H1 (cell line): ENCODE measurements at regions not wholly inside any gene's neighbourhood (a gene's known extent, or its start where the extent isn't known, plus 50 kb on each side); places are given as distances from the start of the nearest gene placed in this dataset.

ENCODE experiments used
- ASH2L ChIP-seq: fragments of 200-600, 300-600 bp; sonication (generic); IDR thresholded peaks from one replicate; pipeline ENCODE4 v1.7.1; 2017; ENCODE audit warnings: low read length
- ATF2 ChIP-seq: IDR thresholded peaks from 2 replicates; pipeline ENCODE4 v1.6.1; 2012; ENCODE audit warnings: low read length, inconsistent platforms
- ATF3 ChIP-seq: IDR thresholded peaks from 2 replicates; pipeline ENCODE4 v1.6.1; 2011; ENCODE audit warnings: low read depth, mild to moderate bottlenecking, low read length; ENCODE audit not compliant: insufficient read depth
- CTCF ChIP-seq, 3 experiments: IDR thresholded peaks; 1 replicate in 2 of 3; 2 replicates in 1 of 3; pipeline versions ENCODE4 v1.5.1 to v1.6.1; 2011; ENCODE audit warnings: low read length in 3 of 3, mild to moderate bottlenecking in 3 of 3, inconsistent platforms in 2 of 3, low read depth in 1 of 3, moderate library complexity in 1 of 3; ENCODE audit not compliant: insufficient read depth in 1 of 3; ENCODE audit errors: control extremely low read depth in 1 of 3
- EP300 ChIP-seq, 2 experiments: IDR thresholded peaks; 1 replicate in 1 of 2; 2 replicates in 1 of 2; pipeline ENCODE4 v1.6.1; 2011 to 2012; ENCODE audit warnings: low read depth in 2 of 2, low read length in 2 of 2, mild to moderate bottlenecking in 2 of 2, borderline replicate concordance in 1 of 2, inconsistent platforms in 1 of 2, moderate library complexity in 1 of 2
- JUN ChIP-seq: IDR thresholded peaks from 2 replicates; pipeline ENCODE4 v1.6.1; 2011; ENCODE audit warnings: low read depth, mild to moderate bottlenecking, improper control_type of control experiment, low read length
- JUND ChIP-seq: IDR thresholded peaks from 2 replicates; pipeline ENCODE4 v1.6.1; 2011; ENCODE audit warnings: mild to moderate bottlenecking, improper control_type of control experiment, low read length
- KDM5A ChIP-seq: fragments of 200-600 bp; IDR thresholded peaks from 2 replicates; pipeline ENCODE4 v1.7.1; 2012; ENCODE audit warnings: mild to moderate bottlenecking, low read length, inconsistent platforms, mixed read lengths
- MAFK ChIP-seq: IDR thresholded peaks from 2 replicates; pipeline ENCODE4 v1.6.1; 2012; ENCODE audit warnings: low read depth, mild to moderate bottlenecking, improper control_type of control experiment, low read length
- SRF ChIP-seq: IDR thresholded peaks from 2 replicates; pipeline ENCODE4 v1.6.1; 2011; ENCODE audit warnings: mild to moderate bottlenecking, low read depth, low read length, moderate library complexity
- TBP ChIP-seq: IDR thresholded peaks from 2 replicates; pipeline ENCODE4 v1.6.1; 2011; ENCODE audit warnings: low read depth, low read length, improper control_type of control experiment

- TF ChIP-seq MAFK (no peak), ATF2 (no peak), CTCF (IDR thresholded peaks at IDR 0.05; ENCODE audit: control extremely low read depth in 1 of 3, insufficient read depth in 1 of 3, low read depth in 1 of 3, low read length in 3 of 3) (no peak), TBP (no peak), ASH2L (no peak), EP300 (IDR thresholded peaks at IDR 0.05; ENCODE audit: borderline replicate concordance in 1 of 2, low read depth in 2 of 2, low read length in 2 of 2) (no peak), ATF3 (no peak), KDM5A (no peak), JUND (no peak), JUN (no peak), SRF (no peak)
These were observed 376.1 kb upstream of the RBFOX1 start for GRCh38 chr16:6956511-6956910.
